Natural killer cell (primary cell): ENCODE measurements at regions not wholly inside any gene's neighbourhood (a gene's known extent, or its start where the extent isn't known, plus 50 kb on each side); places are given as distances from the start of the nearest gene placed in this dataset.

Experiments used
- ATAC-seq, 3 donors: fragments of 150-1000 bp in 2 of 3; fragments of 200-7000 bp in 1 of 3; cut with Tn5 transposase; 1 replicate in 1 of 3; 2 replicates in 2 of 3; pipeline ENCODE4 v1.10.0; 2021; ENCODE audit warnings: mild to moderate bottlenecking in 2 of 3, moderate library complexity in 2 of 3
- DNase-seq, 2 donors: peaks; one replicate each; pipeline versions ENCODE4 v3.0.0 to v3.0.0-alpha.2; 2013 to 2021; ENCODE audit warnings: mixed read lengths in 1 of 2
- H3K27ac ChIP-seq: one replicate; pipeline ENCODE4 v1.5.1; 2013; ENCODE audit warnings: mild to moderate bottlenecking, low read length
- H3K27me3 ChIP-seq: one replicate; pipeline ENCODE4 v1.6.1; 2013; ENCODE audit warnings: low read length; ENCODE audit not compliant: control insufficient read depth, insufficient read depth
- H3K36me3 ChIP-seq: one replicate; pipeline ENCODE4 v1.6.1; 2013; ENCODE audit warnings: low read length; ENCODE audit not compliant: control insufficient read depth, insufficient read depth
- H3K4me1 ChIP-seq: one replicate; pipeline ENCODE4 v1.6.1; 2013; ENCODE audit warnings: low read length; ENCODE audit not compliant: control insufficient read depth, insufficient read depth
- H3K4me3 ChIP-seq: one replicate; pipeline ENCODE4 v1.5.1; 2013; ENCODE audit warnings: low read length
- H3K9me3 ChIP-seq: one replicate; pipeline ENCODE4 v1.6.1; 2013; ENCODE audit warnings: low read length; ENCODE audit not compliant: control insufficient read depth, insufficient read depth
- H3K27ac Mint-ChIP-seq, 2 donors: one replicate each; pipeline ENCODE4 v1.8.0; 2022; ENCODE audit warnings: mild to moderate bottlenecking in 2 of 2, mixed read lengths in 2 of 2, moderate library complexity in 1 of 2
- H3K27me3 Mint-ChIP-seq, 2 donors: one replicate each; pipeline ENCODE4 v1.8.0; 2022; ENCODE audit warnings: low read depth in 2 of 2, mixed read lengths in 2 of 2
- H3K36me3 Mint-ChIP-seq: one replicate; pipeline ENCODE4 v1.8.0; 2022; ENCODE audit warnings: mixed read lengths
- H3K4me1 Mint-ChIP-seq, 2 donors: one replicate each; pipeline ENCODE4 v1.8.0; 2022; ENCODE audit warnings: mixed read lengths in 2 of 2
- H3K4me3 Mint-ChIP-seq: one replicate; pipeline ENCODE4 v1.8.0; 2022; ENCODE audit warnings: mild to moderate bottlenecking, moderate library complexity, mixed read lengths
- H3K9me3 Mint-ChIP-seq, 2 donors: one replicate each; pipeline ENCODE4 v1.8.0; 2022; ENCODE audit warnings: mixed read lengths in 2 of 2
- CTCF ChIP-seq: fragments of 200-600 bp; IDR thresholded peaks from one replicate; pipeline ENCODE4 v1.8.0; 2022; ENCODE audit warnings: antibody characterized with exemption
- WGBS: methylation state at CpG from one replicate; pipeline ENCODE4 v1.1.7; 2013; ENCODE audit warnings: missing lambda C conversion rate; ENCODE audit not compliant: insufficient coverage; 5-methylcytosine and 5-hydroxymethylcytosine counted together
- intact Hi-C: fragments of 100-400 bp; cut with micrococcal nuclease; formaldehyde crosslinking; loops from one replicate; pipeline ENCODE4 v1.14.2; 2022

- no peaks in the 10 kb centered on the region for H3K27me3 Mint-ChIP-seq
- DNase-seq (peak; percentile 59 to 87), ATAC-seq (peak; percentile 78 to 97 (median 97))
- H3K4me3 Mint-ChIP-seq: no peak overlapping the region
- H3K36me3 ChIP-seq: peaks cover 26% of the 10 kb centered on the region
- TF ChIP-seq CTCF: peak; percentile 92
- H3K9me3 Mint-ChIP-seq: no peaks in the 10 kb centered on the region
- no peak overlapping the region for H3K27ac Mint-ChIP-seq
- no peaks in the 10 kb centered on the region for H3K4me1 ChIP-seq
- H3K36me3 Mint-ChIP-seq: no peaks in the 10 kb centered on the region
- no peaks in the 10 kb centered on the region for H3K27me3 ChIP-seq
- H3K4me1 Mint-ChIP-seq: peaks cover 0 to 6% of the 10 kb centered on the region in 2 donors
- H3K27ac ChIP-seq: no peak overlapping the region
- 52% methylated on average over 5 of the region's 5 CpGs for WGBS
- intact Hi-C loops: loop anchor here (1.0 to 10.0 kb wide), 4 partner anchors 40 to 332 kb away; partner anchors contain the start of gene TCL1B
- H3K9me3 ChIP-seq: no peaks in the 10 kb centered on the region
- H3K4me3 ChIP-seq: no peak overlapping the region
Measured at GRCh38 chr14:95442633-95443021, 73.8 kb downstream of the SYNE3 start.

GRCh38 chr14:95442016-95442632 lies 74.3 kb downstream of the SYNE3 start:
- H3K27me3 Mint-ChIP-seq: no peaks in the 10 kb centered on the region
- H3K27me3 ChIP-seq: no peaks in the 10 kb centered on the region
- H3K4me3 ChIP-seq: no peak overlapping the region
- no peaks in the 10 kb centered on the region for H3K4me1 ChIP-seq
- no peak overlapping the region for H3K27ac ChIP-seq
- WGBS: 65% methylated on average over 4 of the region's 6 CpGs
- no peaks in the 10 kb centered on the region for H3K36me3 Mint-ChIP-seq
- DNase-seq (no peak), ATAC-seq (no peak)
- no peaks in the 10 kb centered on the region for H3K9me3 Mint-ChIP-seq
- intact Hi-C loops: loop anchor here (1.0 to 10.0 kb wide), 4 partner anchors 40 to 332 kb away; partner anchors contain the start of gene TCL1B
- TF ChIP-seq CTCF: no peak
- peaks cover 0 to 6% of the 10 kb centered on the region in 2 donors for H3K4me1 Mint-ChIP-seq
- peaks cover 23% of the 10 kb centered on the region for H3K36me3 ChIP-seq
- no peak overlapping the region for H3K27ac Mint-ChIP-seq
- H3K9me3 ChIP-seq: no peaks in the 10 kb centered on the region
- H3K4me3 Mint-ChIP-seq: no peak overlapping the region

GRCh38 chr14:95440951-95441350 lies 75.5 kb downstream of the SYNE3 start:
- WGBS: 92% methylated on average over 2 of the region's 2 CpGs
- Histone ChIP-seq H3K27ac (no peak overlapping the region), H3K4me3 (no peak overlapping the region), H3K27me3 (no peaks in the 10 kb centered on the region), H3K4me1 (no peaks in the 10 kb centered on the region), H3K9me3 (no peaks in the 10 kb centered on the region), H3K36me3 (peaks cover 28% of the 10 kb centered on the region)
- no peaks in the 10 kb centered on the region for H3K9me3 Mint-ChIP-seq
- no peak for TF ChIP-seq CTCF
- no peak overlapping the region for H3K4me3 Mint-ChIP-seq
- H3K4me1 Mint-ChIP-seq: peaks cover 0 to 6% of the 10 kb centered on the region in 2 donors
- no peaks in the 10 kb centered on the region for H3K36me3 Mint-ChIP-seq
- no peaks in the 10 kb centered on the region for H3K27me3 Mint-ChIP-seq
- ATAC-seq: no peak
- intact Hi-C loops: loop anchor here (5.0 to 10.0 kb wide), 2 partner anchors 41 to 244 kb away; partner anchors contain the start of gene TCL1B
- H3K27ac Mint-ChIP-seq: no peak overlapping the region
- DNase-seq: no peak

GRCh38 chr14:95440496-95440895 lies 76.0 kb downstream of the SYNE3 start:
- Histone ChIP-seq H3K4me3 (no peak overlapping the region), H3K27ac (no peak overlapping the region), H3K27me3 (no peaks in the 10 kb centered on the region), H3K4me1 (no peaks in the 10 kb centered on the region), H3K9me3 (no peaks in the 10 kb centered on the region), H3K36me3 (peaks cover 33% of the 10 kb centered on the region)
- intact Hi-C loops: loop anchor here (5.0 to 10.0 kb wide), 2 partner anchors 42 to 244 kb away; partner anchors contain the start of gene TCL1B
- no peak overlapping the region for H3K4me3 Mint-ChIP-seq
- no peaks in the 10 kb centered on the region for H3K36me3 Mint-ChIP-seq
- DNase-seq (no peak), ATAC-seq (no peak)
- no peaks in the 10 kb centered on the region for H3K27me3 Mint-ChIP-seq
- TF ChIP-seq CTCF: no peak
- no peaks in the 10 kb centered on the region for H3K9me3 Mint-ChIP-seq
- no peak overlapping the region for H3K27ac Mint-ChIP-seq
- peaks cover 0 to 6% of the 10 kb centered on the region in 2 donors for H3K4me1 Mint-ChIP-seq
- 91% methylated on average over 5 of the region's 5 CpGs for WGBS
